Mesenchymal stem cell (in vitro differentiated cells and primary cell): ENCODE measurements at regions not wholly inside any gene's neighbourhood (a gene's known extent, or its start where the extent isn't known, plus 50 kb on each side); places are given as distances from the start of the nearest gene placed in this dataset.

Source experiments
- DNase-seq: peaks from one replicate; pipeline ENCODE4 v3.0.0-alpha.2; 2013
- H2AFZ ChIP-seq: one replicate; pipeline ENCODE4 v1.6.1; 2013; ENCODE audit warnings: low read depth, mild to moderate bottlenecking, control low read depth, inconsistent platforms, low read length, moderate library complexity
- H2AK5ac ChIP-seq: 2 replicates; pipeline ENCODE4 v1.6.1; 2013; ENCODE audit warnings: low read length, moderate library complexity, mild to moderate bottlenecking, inconsistent platforms; ENCODE audit not compliant: severe bottlenecking
- H2BK120ac ChIP-seq: one replicate; pipeline ENCODE4 v1.6.1; 2013; ENCODE audit warnings: low read depth, mild to moderate bottlenecking, inconsistent platforms, low read length, moderate library complexity
- H2BK12ac ChIP-seq, 2 experiments: one replicate each; pipeline ENCODE4 v1.6.1; 2013; ENCODE audit warnings: inconsistent platforms in 2 of 2, low read length in 2 of 2, mild to moderate bottlenecking in 2 of 2, moderate library complexity in 2 of 2, control low read depth in 1 of 2
- H2BK15ac ChIP-seq: one replicate; pipeline ENCODE4 v1.6.1; 2013; ENCODE audit warnings: mild to moderate bottlenecking, low read depth, inconsistent platforms; ENCODE audit not compliant: poor library complexity, severe bottlenecking
- H2BK5ac ChIP-seq: 2 replicates; pipeline ENCODE4 v1.6.1; 2013; ENCODE audit warnings: low read depth, mild to moderate bottlenecking, low read length, control low read depth, inconsistent platforms; ENCODE audit not compliant: poor library complexity, severe bottlenecking
- H3K14ac ChIP-seq, 2 experiments: one replicate each; pipeline ENCODE4 v1.6.1; 2013; ENCODE audit warnings: inconsistent platforms in 2 of 2, low read length in 2 of 2, control low read depth in 1 of 2, mild to moderate bottlenecking in 1 of 2, moderate library complexity in 1 of 2
- H3K18ac ChIP-seq, 2 experiments: one replicate each; pipeline ENCODE4 v1.6.1; 2013; ENCODE audit warnings: inconsistent platforms in 2 of 2, low read length in 2 of 2, control low read depth in 1 of 2, low read depth in 1 of 2, mild to moderate bottlenecking in 1 of 2
- H3K23ac ChIP-seq, 2 experiments: one replicate each; pipeline ENCODE4 v1.6.1; 2013; ENCODE audit warnings: inconsistent platforms in 2 of 2, low read length in 2 of 2, mild to moderate bottlenecking in 2 of 2, moderate library complexity in 2 of 2, control low read depth in 1 of 2
- H3K27ac ChIP-seq: 2 replicates; pipeline ENCODE4 v1.5.1; 2013; ENCODE audit warnings: mild to moderate bottlenecking, moderate library complexity, low read length, control low read depth, inconsistent platforms; ENCODE audit not compliant: poor library complexity, severe bottlenecking
- H3K27me3 ChIP-seq, 2 experiments: 2 replicates each; pipeline versions ENCODE4 v1.6.1 to v1.7.0; 2013; ENCODE audit warnings: low read length in 2 of 2, mild to moderate bottlenecking in 2 of 2, moderate library complexity in 2 of 2, control low read depth in 1 of 2, inconsistent platforms in 1 of 2; ENCODE audit not compliant: control insufficient read depth in 1 of 2, insufficient read depth in 1 of 2
- H3K36me3 ChIP-seq, 2 experiments: 2 replicates each; pipeline versions ENCODE4 v1.6.1 to v1.7.0; 2013; ENCODE audit warnings: low read length in 2 of 2, control low read depth in 1 of 2, inconsistent platforms in 1 of 2, low read depth in 1 of 2, mild to moderate bottlenecking in 1 of 2; ENCODE audit not compliant: insufficient read depth in 2 of 2, control insufficient read depth in 1 of 2
- H3K4ac ChIP-seq, 2 experiments: one replicate each; pipeline ENCODE4 v1.6.1; 2013; ENCODE audit warnings: inconsistent platforms in 2 of 2, low read length in 2 of 2, mild to moderate bottlenecking in 2 of 2, moderate library complexity in 2 of 2, control low read depth in 1 of 2, low read depth in 1 of 2
- H3K4me1 ChIP-seq: 2 replicates; pipeline ENCODE4 v1.6.1; 2013; ENCODE audit warnings: low read depth, low read length, control low read depth; ENCODE audit not compliant: control insufficient read depth, insufficient read depth
- H3K4me2 ChIP-seq: 2 replicates; pipeline ENCODE4 v1.6.1; 2013; ENCODE audit warnings: low read length, mild to moderate bottlenecking, inconsistent platforms; ENCODE audit not compliant: poor library complexity, severe bottlenecking
- H3K4me3 ChIP-seq, 2 experiments: 2 replicates each; pipeline versions ENCODE4 v1.5.1 to v1.7.0; 2013; ENCODE audit warnings: low read length in 2 of 2, mild to moderate bottlenecking in 2 of 2, control low read depth in 1 of 2, low read depth in 1 of 2; ENCODE audit not compliant: insufficient read depth in 1 of 2
- H3K79me1 ChIP-seq: replicated peaks from 2 replicates; pipeline ENCODE4 v1.6.1; 2013; ENCODE audit warnings: mild to moderate bottlenecking, control low read depth, low read length, inconsistent platforms; ENCODE audit not compliant: poor library complexity, severe bottlenecking
- H3K9ac ChIP-seq: 2 replicates; pipeline ENCODE4 v1.7.0; 2013; ENCODE audit warnings: mild to moderate bottlenecking, low read length, moderate library complexity
- H3K9me3 ChIP-seq: 2 replicates; pipeline ENCODE4 v1.7.0; 2013; ENCODE audit warnings: mild to moderate bottlenecking, low read length; ENCODE audit not compliant: control insufficient read depth
- H4K8ac ChIP-seq: one replicate; pipeline ENCODE4 v1.6.1; 2013; ENCODE audit warnings: inconsistent platforms, mild to moderate bottlenecking, low read length, moderate library complexity
- H4K91ac ChIP-seq: one replicate; pipeline ENCODE4 v1.6.1; 2013; ENCODE audit warnings: mild to moderate bottlenecking, low read length, inconsistent platforms
- WGBS: methylation state at CpG from one replicate; pipeline ENCODE4 v1.1.7; 2013; ENCODE audit warnings: mixed read lengths; 5-methylcytosine and 5-hydroxymethylcytosine counted together

DNA sequence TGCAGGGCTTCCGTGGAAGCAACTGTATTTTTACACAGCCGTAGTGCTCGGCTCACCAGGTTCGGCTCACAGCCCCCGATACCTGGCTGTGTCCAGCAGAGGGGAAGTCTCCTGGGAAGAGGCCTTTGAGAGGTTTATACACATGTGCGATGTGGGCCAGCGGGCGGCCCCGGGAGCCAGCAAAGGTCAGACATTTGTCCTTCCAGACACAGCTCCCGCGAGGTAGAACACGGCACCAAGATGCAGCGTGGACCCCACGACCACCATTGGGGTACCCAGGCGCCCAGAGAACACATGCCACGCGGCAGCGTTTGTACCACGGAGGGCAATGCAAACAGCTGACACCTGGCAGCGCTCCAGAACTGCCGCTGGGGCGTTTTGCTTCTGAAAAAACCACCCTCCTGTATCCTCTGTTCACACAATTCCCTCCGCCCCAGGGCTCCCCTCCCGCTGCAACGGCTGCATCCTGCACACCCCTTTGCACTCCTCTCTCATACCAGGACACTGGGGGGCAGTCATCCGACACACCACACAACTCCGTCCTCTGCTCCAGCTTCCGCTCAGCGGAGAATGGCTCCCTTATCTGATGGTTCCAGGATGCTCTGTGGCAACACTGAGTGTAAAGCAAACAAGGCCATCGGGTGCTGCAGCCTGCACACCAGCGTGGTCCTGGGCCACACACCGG, 235.3 kb downstream of the SYK start:
- Histone ChIP-seq H3K4me1 (peaks cover 30% of the 10 kb centered on the region), H2BK15ac (no peak overlapping the region), H2BK12ac (peak overlapping the region; percentile 80 to 90), H2BK5ac (peak overlapping the region; percentile 72), H2AFZ (peak overlapping the region; percentile 1), H3K9ac (peak overlapping the region; percentile 84), H3K4ac (peak overlapping the region; percentile 6 to 89), H3K79me1 (no peaks in the 10 kb centered on the region), H4K91ac (peak overlapping the region; percentile 52), H3K23ac (no peak overlapping the region), H4K8ac (peak overlapping the region; percentile 70), H3K27ac (peak overlapping the region; percentile 58), H3K18ac (peak overlapping the region; percentile 84 to 85), H3K14ac (peak overlapping the region in 1 of 2 experiments; percentile 66), H3K36me3 (no peaks in the 10 kb centered on the region), H3K27me3 (peaks cover 0 to 1% of the 10 kb centered on the region in 2 experiments), H2AK5ac (no peak overlapping the region), H2BK120ac (peak overlapping the region; percentile 35), H3K9me3 (no peaks in the 10 kb centered on the region), H3K4me3 (peak overlapping the region in 1 of 2 experiments; percentile 13), H3K4me2 (peak overlapping the region; percentile 68)
- DNase-seq, result peak; percentile 95
- WGBS, result 54% methylated on average over 32 of the region's 32 CpGs

DNA sequence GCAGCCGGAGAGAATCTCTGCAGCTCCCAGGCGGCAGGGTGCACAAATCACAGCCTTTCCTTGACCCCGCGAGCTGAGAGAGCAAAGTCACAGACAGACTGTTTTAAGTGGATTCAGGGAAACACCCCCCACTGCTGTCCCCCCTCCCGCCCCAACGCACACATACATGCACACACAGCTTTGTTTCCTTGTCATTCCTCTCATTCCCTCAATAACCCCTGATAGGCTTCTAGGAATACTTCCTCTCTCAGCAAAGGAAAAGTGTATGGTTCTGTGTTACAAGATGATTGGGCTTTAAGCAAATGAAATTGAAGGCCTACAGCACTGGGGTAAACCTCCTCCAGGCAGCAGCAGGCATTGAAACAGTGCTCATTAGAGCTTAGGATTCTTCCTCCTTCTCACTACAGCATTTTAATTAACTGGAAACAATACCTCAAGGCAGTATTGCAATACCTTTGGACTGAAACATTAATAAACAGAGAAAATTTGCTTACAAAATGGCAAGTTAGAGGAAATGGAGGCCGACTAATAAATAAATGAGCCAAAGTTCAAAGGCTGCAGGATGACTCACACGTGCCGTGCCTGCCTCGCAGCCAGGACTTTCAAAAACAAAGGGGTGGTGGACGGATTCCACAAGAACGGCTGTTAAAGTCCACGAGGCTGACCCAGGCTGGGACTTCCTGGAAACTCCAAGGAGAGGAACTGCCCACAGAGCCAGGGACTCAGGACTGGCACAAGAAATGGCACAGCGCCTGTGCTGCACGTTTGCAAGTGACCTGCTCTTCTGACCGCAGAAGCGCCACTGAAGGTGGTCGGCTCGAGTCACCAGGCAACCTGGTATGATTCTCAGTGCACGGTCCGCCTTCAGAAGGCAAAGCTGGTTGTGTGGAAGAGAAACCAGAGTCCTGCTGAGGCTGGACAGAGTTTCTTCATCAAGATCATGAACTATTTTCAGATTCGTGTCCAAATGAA, 236.2 kb downstream of the SYK start:
- Histone ChIP-seq H4K91ac (peak overlapping the region; percentile 55), H2BK5ac (peak overlapping the region; percentile 72), H3K9me3 (no peaks in the 10 kb centered on the region), H3K4me2 (peak overlapping the region; percentile 68), H2BK120ac (peak overlapping the region; percentile 36), H3K4ac (peak overlapping the region; percentile 62 to 67), H2AK5ac (no peak overlapping the region), H3K36me3 (no peaks in the 10 kb centered on the region), H3K27me3 (no peaks in the 10 kb centered on the region), H3K14ac (peak overlapping the region in 1 of 2 experiments; percentile 98), H2BK12ac (peak overlapping the region; percentile 65 to 91), H2BK15ac (peak overlapping the region; percentile 12), H3K27ac (peak overlapping the region; percentile 58), H3K4me3 (peak overlapping the region in 1 of 2 experiments; percentile 13), H3K9ac (peak overlapping the region; percentile 84), H3K4me1 (peaks cover 28% of the 10 kb centered on the region), H4K8ac (peak overlapping the region; percentile 90), H3K18ac (peak overlapping the region; percentile 85 to 95), H3K79me1 (no peaks in the 10 kb centered on the region), H3K23ac (no peak overlapping the region), H2AFZ (no peak overlapping the region)
- 34% methylated on average over 22 of the region's 22 CpGs for whole genome bisulfite sequencing
- DNase-seq, result peak; percentile 95

- Histone ChIP-seq H4K91ac (peak overlapping the region; percentile 83), H4K8ac (peak overlapping the region; percentile 67), H3K4ac (peak overlapping the region; percentile 2 to 39), H2AFZ (no peak overlapping the region), H3K4me3 (peak overlapping the region in 1 of 2 experiments; percentile 6), H3K4me1 (peaks cover 25% of the 10 kb centered on the region), H2BK15ac (no peak overlapping the region), H3K9ac (peak overlapping the region; percentile 84), H3K18ac (peak overlapping the region; percentile 23 to 95), H3K9me3 (no peaks in the 10 kb centered on the region), H3K23ac (peak overlapping the region in 1 of 2 experiments; percentile 20), H3K27me3 (no peaks in the 10 kb centered on the region), H2BK5ac (no peak overlapping the region), H3K27ac (no peak overlapping the region), H3K4me2 (no peak overlapping the region), H3K14ac (peak overlapping the region in 1 of 2 experiments; percentile 98), H2BK12ac (peak overlapping the region; percentile 82 to 91), H2BK120ac (no peak overlapping the region), H3K79me1 (no peaks in the 10 kb centered on the region), H2AK5ac (no peak overlapping the region), H3K36me3 (no peaks in the 10 kb centered on the region)
- WGBS, result 82% methylated on average over 10 of the region's 10 CpGs
- DNase-seq, result no peak
Observed at GRCh38 chr9:91038483-91039124, 237.0 kb downstream of the SYK start.
